HG02678 (cell line): ENCODE measurements at regions not wholly inside any gene's neighbourhood (a gene's known extent, or its start where the extent isn't known, plus 50 kb on each side); places are given as distances from the start of the nearest gene placed in this dataset.

Experiments used
- ATAC-seq: cut with Tn5 transposase; IDR thresholded peaks from one replicate; pipeline ENCODE4 v1.9.1; 2021; ENCODE audit warnings: mild to moderate bottlenecking, moderate library complexity; ENCODE audit not compliant: unreplicated experiment

GRCh38 chr2:164186591-164186990 is 434.7 kb downstream of the GRB14 start:
- ATAC-seq, result no peak

- ATAC-seq, result no peak
Observed at GRCh38 chr2:164182116-164182627, 439.1 kb downstream of the GRB14 start.

GRCh38 chr2:164178835-164179465 is 442.3 kb downstream of the GRB14 start:
- no peak for ATAC-seq

GRCh38 chr2:164164602-164165001 is 428.8 kb upstream of the FIGN start:
- ATAC-seq, result no peak

GRCh38 chr2:164155558-164155957 is 419.8 kb upstream of the FIGN start:
- no peak for ATAC-seq

GRCh38 chr2:164151522-164151921 is 415.7 kb upstream of the FIGN start:
- ATAC-seq, result no peak

GRCh38 chr2:164150604-164151003 is 414.8 kb upstream of the FIGN start:
- ATAC-seq, result no peak

- ATAC-seq, result no peak
Observed at GRCh38 chr2:164146441-164146840, 410.6 kb upstream of the FIGN start.

GRCh38 chr2:164145093-164145987 is 409.5 kb upstream of the FIGN start:
- no peak for ATAC-seq

GRCh38 chr2:164143183-164143930 is 407.5 kb upstream of the FIGN start:
- no peak for ATAC-seq

- ATAC-seq, result no peak
Observed at GRCh38 chr2:164142755-164143154, 406.9 kb upstream of the FIGN start.

GRCh38 chr2:164141271-164141670 is 405.5 kb upstream of the FIGN start:
- no peak for ATAC-seq

GRCh38 chr2:164138750-164139149 is 402.9 kb upstream of the FIGN start:
- no peak for ATAC-seq

GRCh38 chr2:164134336-164134735 is 398.5 kb upstream of the FIGN start:
- no peak for ATAC-seq

GRCh38 chr2:164127971-164128527 is 392.2 kb upstream of the FIGN start:
- ATAC-seq, result no peak

GRCh38 chr2:164126960-164127660 is 391.3 kb upstream of the FIGN start:
- ATAC-seq, result no peak

- ATAC-seq, result no peak
Observed at GRCh38 chr2:164115806-164116205, 380.0 kb upstream of the FIGN start.

GRCh38 chr2:164114937-164115336 is 379.1 kb upstream of the FIGN start:
- ATAC-seq, result no peak

GRCh38 chr2:164112105-164112504 is 376.3 kb upstream of the FIGN start:
- no peak for ATAC-seq

- no peak for ATAC-seq
Observed at GRCh38 chr2:164110515-164110914, 374.7 kb upstream of the FIGN start.
